Central memory CD8-positive, alpha-beta T cell (primary cell): ENCODE measurements at regions not wholly inside any gene's neighbourhood (a gene's known extent, or its start where the extent isn't known, plus 50 kb on each side); places are given as distances from the start of the nearest gene placed in this dataset.

Experiments
- ATAC-seq: fragments of 150-1000 bp; cut with Tn5 transposase; replicated peaks from 2 replicates; pipeline ENCODE4 v1.10.0; 2022; ENCODE audit warnings: mild to moderate bottlenecking, moderate FRiP score, moderate number of reproducible peaks; ENCODE audit not compliant: poor library complexity, severe bottlenecking; ENCODE audit errors: extremely low read depth
- DNase-seq, 2 donors: peaks; one replicate each; pipeline ENCODE4 v3.0.0; 2021; ENCODE audit warnings: low spot score in 2 of 2
- H3K27ac Mint-ChIP-seq: one replicate; pipeline ENCODE4 v1.8.0; 2022; ENCODE audit warnings: low read depth, mild to moderate bottlenecking, moderate library complexity, mixed read lengths
- H3K27me3 Mint-ChIP-seq: one replicate; pipeline ENCODE4 v1.8.0; 2022; ENCODE audit warnings: mixed read lengths
- H3K36me3 Mint-ChIP-seq: one replicate; pipeline ENCODE4 v1.8.0; 2022; ENCODE audit warnings: mild to moderate bottlenecking, moderate library complexity, mixed read lengths; ENCODE audit not compliant: insufficient read depth
- H3K4me1 Mint-ChIP-seq: one replicate; pipeline ENCODE4 v1.8.0; 2022; ENCODE audit warnings: mixed read lengths
- H3K4me3 Mint-ChIP-seq: one replicate; pipeline ENCODE4 v1.8.0; 2022; ENCODE audit warnings: mild to moderate bottlenecking, moderate library complexity, mixed read lengths
- H3K9me3 Mint-ChIP-seq: one replicate; pipeline ENCODE4 v1.8.0; 2022; ENCODE audit warnings: mixed read lengths

DNA sequence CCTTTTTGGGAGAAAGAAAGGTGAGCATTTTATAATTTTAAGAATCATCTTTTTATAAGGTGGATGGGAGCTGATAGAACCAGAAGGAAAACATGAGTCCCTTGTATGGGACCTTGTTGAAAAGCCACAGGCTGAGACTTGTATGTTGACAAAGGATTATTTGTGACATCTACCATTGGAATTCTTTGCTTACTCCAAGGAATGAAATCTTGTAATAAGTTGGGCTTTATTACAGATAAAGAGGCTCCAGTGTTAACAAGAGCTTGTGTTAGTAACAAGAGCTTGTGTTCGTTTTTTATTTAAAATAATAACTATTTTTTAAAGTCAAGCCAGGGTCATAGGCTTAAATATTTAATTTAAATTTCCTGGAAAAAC, 201.1 kb upstream of the CHRM3 start:
- Mint-ChIP-seq H3K9me3 (peaks cover 20% of the 10 kb centered on the region), H3K36me3 (no peaks in the 10 kb centered on the region), H3K27me3 (no peaks in the 10 kb centered on the region), H3K27ac (no peak overlapping the region), H3K4me3 (no peak overlapping the region), H3K4me1 (no peaks in the 10 kb centered on the region)
- ATAC-seq (no peak), DNase-seq (no peak)

DNA sequence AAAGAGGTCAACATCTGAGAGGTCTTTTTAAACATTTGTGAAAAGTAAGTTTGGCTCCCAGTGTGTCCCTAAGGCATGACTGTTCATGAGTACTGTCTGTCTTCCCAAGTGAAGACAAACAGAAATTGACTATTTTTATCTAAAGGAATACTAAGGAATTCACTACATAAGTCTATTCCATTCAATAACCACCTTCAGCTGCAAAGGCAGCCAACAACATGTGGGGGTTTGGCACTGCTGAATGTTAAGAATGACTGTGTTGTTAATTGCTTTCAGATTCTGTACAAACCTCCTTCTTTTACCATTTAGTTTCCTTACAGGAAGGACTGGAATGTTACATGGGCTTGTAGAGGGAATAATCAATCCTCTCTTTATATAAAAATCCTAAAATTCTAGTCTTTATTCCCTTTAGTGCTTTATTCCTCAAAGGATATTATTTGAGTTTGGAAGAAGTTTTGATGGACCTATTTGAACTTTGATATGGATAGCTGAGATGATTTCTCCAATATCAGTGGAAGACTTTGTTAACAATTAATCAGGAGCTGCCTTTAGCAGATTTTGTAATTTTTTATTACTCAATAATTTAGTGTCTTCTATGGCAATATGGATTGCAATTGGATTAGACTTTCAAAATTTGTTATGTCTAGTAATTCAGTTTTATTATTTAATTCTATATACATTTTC, 201.7 kb upstream of the CHRM3 start:
- peaks cover 20% of the 10 kb centered on the region for H3K9me3 Mint-ChIP-seq
- DNase-seq (no peak), ATAC-seq (no peak)
- no peaks in the 10 kb centered on the region for H3K27me3 Mint-ChIP-seq
- no peaks in the 10 kb centered on the region for H3K36me3 Mint-ChIP-seq
- H3K27ac Mint-ChIP-seq = no peak overlapping the region
- H3K4me3 Mint-ChIP-seq = no peak overlapping the region
- no peaks in the 10 kb centered on the region for H3K4me1 Mint-ChIP-seq

DNA sequence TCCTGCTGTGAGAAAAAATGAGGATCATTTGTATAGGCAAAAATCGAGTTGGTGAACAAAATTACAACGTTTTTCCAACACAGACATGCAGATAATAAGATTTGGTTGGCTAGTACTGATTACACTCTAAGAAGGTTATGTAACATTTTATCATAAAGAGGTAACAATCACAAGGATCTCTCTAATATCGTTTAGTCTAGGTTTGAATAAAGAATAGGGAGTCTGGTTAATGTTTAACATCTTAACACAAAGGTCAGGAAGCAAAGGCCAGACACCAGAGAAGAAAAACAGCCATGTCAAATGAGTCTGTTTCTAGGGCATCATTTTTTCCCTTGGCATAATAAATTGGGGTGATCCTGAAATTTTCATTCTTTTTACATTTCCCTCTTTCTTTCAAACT, 207.4 kb upstream of the CHRM3 start:
- Mint-ChIP-seq H3K27me3 (no peaks in the 10 kb centered on the region), H3K4me1 (no peaks in the 10 kb centered on the region), H3K27ac (no peak overlapping the region), H3K36me3 (no peaks in the 10 kb centered on the region), H3K4me3 (no peak overlapping the region), H3K9me3 (peaks cover 5% of the 10 kb centered on the region)
- no peak for DNase-seq
- ATAC-seq = no peak

DNA sequence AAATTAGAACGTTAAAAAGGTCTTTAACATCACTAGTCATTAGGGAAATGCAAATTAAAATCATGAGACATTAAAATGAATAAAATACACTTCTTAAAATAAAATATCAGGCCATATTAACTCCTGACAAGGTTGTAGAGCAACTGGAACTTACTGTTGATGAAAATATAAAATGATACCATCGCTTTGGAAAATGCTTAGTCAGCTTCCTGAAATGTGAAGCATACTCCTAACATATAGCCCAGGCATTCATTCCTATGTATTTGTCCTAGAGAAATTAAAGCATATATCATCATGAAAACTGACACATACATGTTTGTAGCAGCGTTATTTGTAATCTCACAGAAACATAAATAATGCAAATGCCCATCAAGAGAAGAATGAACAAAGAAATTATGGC, 211.5 kb upstream of the CHRM3 start:
- Mint-ChIP-seq H3K9me3 (peaks cover 12% of the 10 kb centered on the region), H3K36me3 (no peaks in the 10 kb centered on the region), H3K27me3 (no peaks in the 10 kb centered on the region), H3K4me3 (no peak overlapping the region), H3K4me1 (no peaks in the 10 kb centered on the region), H3K27ac (no peak overlapping the region)
- ATAC-seq = no peak
- no peak for DNase-seq

DNA sequence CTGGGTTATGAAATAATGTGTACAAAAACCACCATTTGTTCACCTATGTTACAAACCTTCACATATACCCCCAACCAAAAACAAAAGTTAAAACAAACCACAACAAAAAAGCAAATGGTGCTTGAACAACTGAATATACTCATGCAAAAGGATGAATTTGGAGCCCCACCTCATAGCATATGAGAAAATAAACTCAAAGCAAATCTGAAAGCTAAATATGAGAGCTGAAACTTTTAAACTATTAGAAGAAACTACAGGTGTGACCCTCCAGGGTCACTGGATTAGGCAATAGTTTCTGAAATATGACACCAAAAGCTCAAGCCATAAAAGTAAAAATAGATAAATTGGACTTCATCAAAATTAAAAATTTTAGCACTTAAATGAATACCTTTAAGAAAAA, 215.5 kb upstream of the CHRM3 start:
- Mint-ChIP-seq H3K27ac (no peak overlapping the region), H3K27me3 (no peaks in the 10 kb centered on the region), H3K4me3 (no peak overlapping the region), H3K9me3 (peaks cover 12% of the 10 kb centered on the region), H3K4me1 (no peaks in the 10 kb centered on the region), H3K36me3 (no peaks in the 10 kb centered on the region)
- no peak for DNase-seq
- no peak for ATAC-seq

DNA sequence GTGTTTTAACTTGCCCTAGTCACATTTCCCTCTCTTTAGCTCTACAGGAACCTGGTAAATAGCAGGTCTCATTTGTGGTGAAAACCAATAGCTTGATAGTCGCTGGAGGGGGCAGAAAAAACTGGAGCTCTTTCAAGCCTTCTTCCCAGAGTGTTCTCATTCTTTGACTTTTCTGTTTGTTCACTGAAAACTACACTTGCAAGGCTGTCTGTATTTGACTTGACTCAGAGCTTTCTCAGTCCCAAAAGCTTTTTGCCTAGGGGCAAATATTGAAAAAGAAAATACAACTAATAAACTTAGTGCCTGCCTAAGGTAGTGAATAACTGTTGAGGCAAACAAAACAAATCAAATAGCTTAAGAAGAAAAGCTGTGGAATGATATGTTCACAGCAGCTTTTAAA, 217.1 kb upstream of the CHRM3 start:
- Mint-ChIP-seq H3K27ac (no peak overlapping the region), H3K4me1 (no peaks in the 10 kb centered on the region), H3K27me3 (no peaks in the 10 kb centered on the region), H3K36me3 (no peaks in the 10 kb centered on the region), H3K4me3 (no peak overlapping the region), H3K9me3 (peaks cover 12% of the 10 kb centered on the region)
- no peak for ATAC-seq
- DNase-seq = no peak

DNA sequence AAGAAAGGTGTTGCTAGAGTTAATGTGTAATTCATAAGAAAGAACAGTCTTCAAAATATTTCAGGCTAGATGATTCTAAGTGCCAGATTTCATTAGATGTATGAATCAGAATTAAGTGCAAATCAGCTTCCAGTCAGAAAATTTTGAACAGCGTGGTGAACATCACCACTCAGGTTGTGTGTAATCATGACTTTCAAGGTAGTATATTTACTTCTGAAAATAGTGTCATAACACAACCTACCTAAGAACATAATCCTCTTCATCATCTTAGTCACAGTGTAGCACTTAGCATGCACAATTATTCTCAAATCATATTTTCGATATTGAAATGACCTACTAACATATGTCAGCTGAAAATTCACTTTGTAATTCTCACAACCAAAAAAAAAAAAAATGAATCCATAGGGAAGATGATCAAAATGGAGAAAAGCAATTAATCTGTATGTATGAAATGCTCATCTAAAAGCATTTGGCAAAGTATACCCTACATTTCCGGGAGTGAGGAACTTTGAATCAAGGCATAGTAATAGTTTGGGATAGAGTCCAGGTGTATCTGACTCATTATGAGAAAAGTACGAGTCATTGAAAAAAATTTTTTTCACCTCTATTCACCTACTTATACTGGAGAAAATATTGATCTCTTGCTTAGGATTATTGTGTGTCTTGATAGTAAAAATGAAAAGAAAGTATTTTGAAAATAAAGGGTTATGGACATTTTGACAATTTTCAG, 221.8 kb upstream of the CHRM3 start:
- Mint-ChIP-seq H3K4me3 (no peak overlapping the region), H3K27ac (no peak overlapping the region), H3K27me3 (no peaks in the 10 kb centered on the region), H3K9me3 (no peaks in the 10 kb centered on the region), H3K36me3 (no peaks in the 10 kb centered on the region), H3K4me1 (no peaks in the 10 kb centered on the region)
- no peak for ATAC-seq
- no peak for DNase-seq

DNA sequence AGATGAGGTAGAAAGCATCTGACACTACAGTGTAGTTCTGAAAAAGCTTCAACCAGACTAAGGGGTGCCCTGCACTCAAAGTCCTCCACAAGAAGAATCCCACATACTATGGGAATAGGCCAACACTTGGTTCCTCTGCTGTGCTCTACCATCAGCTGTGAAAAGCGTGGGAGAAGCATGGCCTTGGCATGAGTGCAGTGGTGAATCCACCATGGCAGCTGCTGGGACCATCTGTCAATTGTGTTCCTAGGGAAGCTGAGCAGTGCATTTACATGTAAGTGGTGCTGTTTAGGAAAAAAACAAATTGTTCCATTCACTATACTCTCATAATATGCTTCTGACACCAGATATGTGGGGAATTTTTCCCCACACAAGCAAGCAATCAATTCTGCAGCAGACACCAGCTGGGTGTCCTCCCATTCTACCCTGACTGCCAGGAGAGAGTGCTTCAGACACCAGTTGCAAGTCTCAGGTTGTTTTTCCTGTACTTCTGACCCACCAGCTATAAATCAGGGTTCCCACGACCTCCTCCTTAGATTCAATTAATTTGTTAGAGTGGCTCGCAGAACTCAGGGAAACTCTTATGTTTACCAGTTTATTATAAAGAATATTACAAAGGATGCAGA, 230.8 kb upstream of the CHRM3 start:
- H3K36me3 Mint-ChIP-seq = no peaks in the 10 kb centered on the region
- no peak overlapping the region for H3K4me3 Mint-ChIP-seq
- no peaks in the 10 kb centered on the region for H3K27me3 Mint-ChIP-seq
- no peaks in the 10 kb centered on the region for H3K4me1 Mint-ChIP-seq
- peaks cover 16% of the 10 kb centered on the region for H3K9me3 Mint-ChIP-seq
- DNase-seq (no peak), ATAC-seq (no peak)
- H3K27ac Mint-ChIP-seq = no peak overlapping the region

DNA sequence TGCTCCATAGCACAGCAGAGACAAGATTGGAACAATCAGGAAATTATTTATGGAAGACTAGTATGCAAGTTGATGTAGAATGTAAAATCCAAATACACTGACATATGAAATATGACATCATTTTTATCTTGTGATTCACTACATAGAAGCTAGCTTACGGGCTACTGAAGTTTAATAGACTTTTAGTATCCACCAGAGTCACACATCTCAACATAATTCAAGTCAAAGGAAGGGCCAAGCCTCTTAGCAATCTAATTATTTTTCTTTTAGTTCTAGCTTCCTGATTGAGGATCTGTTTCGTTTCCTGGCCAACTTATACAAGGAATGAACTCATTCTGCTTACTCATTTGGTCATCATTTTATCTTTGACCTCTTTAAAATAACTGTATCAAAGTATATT, 234.4 kb upstream of the CHRM3 start:
- H3K27ac Mint-ChIP-seq = no peak overlapping the region
- no peaks in the 10 kb centered on the region for H3K36me3 Mint-ChIP-seq
- no peaks in the 10 kb centered on the region for H3K27me3 Mint-ChIP-seq
- DNase-seq = no peak
- H3K4me3 Mint-ChIP-seq = no peak overlapping the region
- peaks cover 20% of the 10 kb centered on the region for H3K9me3 Mint-ChIP-seq
- no peak for ATAC-seq
- no peaks in the 10 kb centered on the region for H3K4me1 Mint-ChIP-seq

DNA sequence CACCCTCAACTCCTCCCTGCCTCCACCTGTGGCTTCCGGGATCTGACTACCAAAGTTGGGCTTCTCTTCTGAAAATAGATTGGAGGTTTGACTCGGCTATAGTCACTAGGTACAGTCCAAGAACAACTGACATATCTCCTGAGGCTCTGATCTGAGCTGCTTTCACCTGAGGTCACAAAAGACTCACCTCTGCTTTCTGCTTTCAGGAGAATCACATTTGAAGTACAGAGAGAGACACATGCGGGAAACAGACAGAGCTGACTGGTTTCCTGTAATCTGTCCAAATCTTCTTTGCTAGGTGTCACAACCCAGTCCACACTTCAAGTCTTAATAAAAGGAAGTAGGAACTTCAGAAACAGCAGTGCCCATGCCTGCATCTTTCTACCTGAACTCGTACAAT, 245.4 kb upstream of the CHRM3 start:
- H3K9me3 Mint-ChIP-seq = peaks cover 25% of the 10 kb centered on the region
- no peak overlapping the region for H3K4me3 Mint-ChIP-seq
- no peaks in the 10 kb centered on the region for H3K36me3 Mint-ChIP-seq
- ATAC-seq (no peak), DNase-seq (no peak)
- H3K4me1 Mint-ChIP-seq = no peaks in the 10 kb centered on the region
- no peak overlapping the region for H3K27ac Mint-ChIP-seq
- no peaks in the 10 kb centered on the region for H3K27me3 Mint-ChIP-seq

DNA sequence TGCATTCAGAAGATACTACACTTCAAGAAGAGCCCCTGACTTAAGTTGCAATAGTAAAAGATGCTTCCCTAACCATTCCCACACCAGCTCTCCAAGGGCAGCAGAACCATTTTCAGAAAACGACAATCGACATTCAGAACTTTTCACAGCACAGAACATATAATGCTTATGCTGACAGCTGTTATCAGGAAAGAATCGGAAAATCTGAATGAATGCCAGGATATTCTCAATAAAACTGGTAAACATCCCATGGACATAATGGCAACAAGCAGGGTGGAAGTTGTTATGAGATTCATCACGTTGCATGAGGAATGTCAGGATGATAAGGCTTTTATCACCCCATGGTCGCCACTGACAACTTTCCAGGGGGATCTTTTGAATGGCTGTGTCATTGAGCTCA, 246.6 kb upstream of the CHRM3 start:
- ATAC-seq = no peak
- H3K36me3 Mint-ChIP-seq = no peaks in the 10 kb centered on the region
- H3K4me1 Mint-ChIP-seq = no peaks in the 10 kb centered on the region
- no peak overlapping the region for H3K27ac Mint-ChIP-seq
- no peak overlapping the region for H3K4me3 Mint-ChIP-seq
- no peak for DNase-seq
- no peaks in the 10 kb centered on the region for H3K27me3 Mint-ChIP-seq
- H3K9me3 Mint-ChIP-seq = peaks cover 25% of the 10 kb centered on the region

DNA sequence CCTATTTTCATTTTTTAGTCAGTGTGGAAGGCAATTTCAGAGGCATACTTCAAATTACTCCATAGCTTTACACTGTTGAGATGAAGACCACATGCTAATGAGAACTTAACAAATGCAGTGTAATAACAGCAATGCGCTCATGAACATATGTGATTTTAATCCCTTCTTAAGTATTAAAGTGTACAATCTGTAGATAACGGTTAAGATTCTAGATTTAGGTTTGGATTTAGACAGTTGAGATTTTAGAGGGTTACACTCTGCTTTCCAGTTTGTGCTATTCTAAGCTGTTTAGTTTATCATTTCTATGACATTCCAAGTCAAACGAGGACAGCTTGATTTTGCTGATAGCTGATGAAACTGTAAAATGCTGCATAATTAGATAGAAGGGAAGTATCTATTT, 257.8 kb upstream of the CHRM3 start:
- Mint-ChIP-seq H3K27me3 (no peaks in the 10 kb centered on the region), H3K36me3 (no peaks in the 10 kb centered on the region), H3K4me3 (no peak overlapping the region), H3K27ac (no peak overlapping the region), H3K9me3 (peaks cover 23% of the 10 kb centered on the region), H3K4me1 (no peaks in the 10 kb centered on the region)
- ATAC-seq = no peak
- no peak for DNase-seq

DNA sequence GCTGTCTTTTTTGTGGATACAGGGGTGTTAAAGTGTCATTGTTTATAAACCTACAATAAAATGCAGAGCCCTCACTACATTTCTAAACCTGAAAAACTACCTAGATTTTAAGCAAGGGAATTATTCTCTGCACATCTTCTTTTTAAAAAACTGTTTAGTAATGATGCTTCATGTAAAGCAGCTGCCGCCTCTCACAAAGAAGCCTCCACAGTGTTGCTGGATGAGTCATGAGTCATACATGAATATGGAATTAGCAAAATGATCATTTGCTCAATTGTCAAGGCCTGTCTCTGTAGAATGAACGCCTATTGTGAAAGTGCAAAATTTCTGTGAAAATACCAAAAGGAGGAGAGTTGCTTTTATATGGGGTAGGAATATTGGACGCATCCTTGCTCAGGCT, 259.5 kb upstream of the CHRM3 start:
- Mint-ChIP-seq H3K27me3 (no peaks in the 10 kb centered on the region), H3K4me1 (no peaks in the 10 kb centered on the region), H3K9me3 (peaks cover 22% of the 10 kb centered on the region), H3K27ac (no peak overlapping the region), H3K4me3 (no peak overlapping the region), H3K36me3 (no peaks in the 10 kb centered on the region)
- ATAC-seq = no peak
- no peak for DNase-seq
